OCI-M1 (cell line): ENCODE measurements at regions not wholly inside any gene's neighbourhood (a gene's known extent, or its start where the extent isn't known, plus 50 kb on each side); places are given as distances from the start of the nearest gene placed in this dataset.

Experiments used
- DNase-seq: peaks from one replicate; lab custom pipeline; 2025; lab: John Stamatoyannopoulos, UW

DNA sequence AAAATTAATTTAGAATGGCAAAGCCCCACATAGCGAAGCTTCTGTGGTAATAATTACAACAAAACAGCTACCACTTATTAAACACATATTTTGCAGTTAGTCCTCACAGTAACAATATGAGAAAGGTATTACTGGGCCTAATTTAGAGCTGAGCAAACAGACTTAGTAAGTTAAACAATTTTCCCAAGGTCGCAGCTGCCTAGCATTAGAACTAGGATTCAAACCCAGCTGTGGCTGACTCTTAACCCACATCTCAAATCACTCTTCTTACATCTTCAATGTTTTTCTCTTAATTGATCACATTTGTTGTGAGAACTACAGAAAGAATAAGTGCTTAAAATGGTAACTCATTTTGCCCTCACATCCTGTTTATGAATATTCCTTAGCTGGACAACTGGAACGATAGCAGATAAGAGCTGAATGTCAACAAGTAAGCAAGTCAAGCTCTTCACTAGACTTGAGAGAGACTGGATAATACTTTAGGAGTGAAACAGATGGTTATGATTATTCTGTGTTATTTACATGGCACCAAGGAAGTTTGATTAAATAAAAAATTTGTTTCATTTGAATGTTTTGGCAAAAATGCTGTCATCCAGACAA is 59.4 kb upstream of the TMEM17 start:
- DNase-seq: no peak

DNA sequence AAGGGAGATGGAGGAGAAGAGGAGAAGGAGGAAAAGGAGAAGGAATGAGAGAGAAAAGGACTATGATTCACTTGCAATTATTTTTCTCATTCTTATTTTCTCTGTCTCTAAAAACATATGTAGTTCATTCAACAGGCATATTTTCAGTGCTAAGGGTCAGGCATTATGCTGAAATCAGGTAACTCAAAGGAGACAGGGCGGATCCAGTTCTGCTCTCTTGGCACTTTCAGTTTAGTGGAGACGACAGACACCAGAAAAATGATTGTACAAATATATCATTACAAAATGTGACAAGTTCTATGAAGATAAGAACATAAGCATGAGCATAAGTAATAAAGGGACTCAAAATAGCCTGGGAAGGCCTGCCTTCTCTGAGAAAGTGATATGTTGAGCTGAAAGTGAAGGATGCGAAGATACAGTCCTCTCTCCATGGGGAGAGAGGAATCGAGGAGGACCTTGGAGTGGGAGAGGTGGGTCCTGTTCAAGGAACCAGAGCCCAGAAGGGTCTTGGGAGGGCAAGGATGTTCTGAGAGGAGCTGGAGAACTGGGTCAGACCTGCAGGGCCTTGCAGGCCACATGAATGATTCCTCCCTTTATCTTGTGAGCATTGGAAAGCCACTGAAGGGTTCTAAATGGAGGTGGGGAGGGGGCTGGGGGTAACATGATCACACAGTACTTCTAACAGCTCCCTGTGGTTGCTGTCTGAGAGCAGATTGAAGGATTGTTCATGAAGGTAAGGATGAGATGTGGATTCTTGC is 58.6 kb upstream of the TMEM17 start:
- no peak for DNase-seq

DNA sequence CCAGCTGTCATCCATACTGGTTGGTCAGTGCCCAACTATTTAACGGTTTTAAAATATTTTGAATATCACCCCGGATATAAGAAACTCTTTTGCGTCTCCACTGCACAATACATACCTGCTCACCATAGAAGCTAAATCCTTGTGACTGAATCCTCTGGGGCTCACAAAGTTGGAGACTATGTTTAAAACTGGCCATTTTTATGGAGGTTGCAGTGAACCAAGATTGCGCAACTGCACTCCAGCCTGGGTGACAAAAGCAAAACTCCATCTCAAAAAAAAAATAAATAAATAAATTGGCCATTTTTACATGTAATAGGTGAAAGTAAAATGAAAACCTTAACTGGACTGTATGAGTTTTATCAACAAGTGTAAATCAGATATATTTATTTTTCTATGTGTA is 55.6 kb upstream of the TMEM17 start:
- no peak for DNase-seq

DNA sequence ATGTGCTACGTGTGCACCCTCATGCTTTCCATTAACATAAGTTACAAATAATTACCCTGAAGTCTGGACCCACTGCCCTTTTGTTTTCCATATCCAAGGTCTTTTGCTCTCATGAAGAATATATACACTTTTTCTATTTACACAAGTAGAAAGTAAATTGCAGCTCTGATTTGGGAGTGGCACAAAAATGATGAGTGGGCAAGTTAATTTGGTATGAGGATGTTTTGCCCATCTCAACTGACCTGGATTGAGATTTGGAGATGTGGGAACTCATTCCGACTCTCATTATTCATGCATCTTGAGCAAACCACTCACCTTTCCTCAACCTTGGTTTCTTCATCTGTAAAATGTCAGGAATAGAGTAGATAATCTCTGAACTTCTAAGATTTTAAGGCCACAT is 53.6 kb upstream of the TMEM17 start:
- no peak for DNase-seq

DNA sequence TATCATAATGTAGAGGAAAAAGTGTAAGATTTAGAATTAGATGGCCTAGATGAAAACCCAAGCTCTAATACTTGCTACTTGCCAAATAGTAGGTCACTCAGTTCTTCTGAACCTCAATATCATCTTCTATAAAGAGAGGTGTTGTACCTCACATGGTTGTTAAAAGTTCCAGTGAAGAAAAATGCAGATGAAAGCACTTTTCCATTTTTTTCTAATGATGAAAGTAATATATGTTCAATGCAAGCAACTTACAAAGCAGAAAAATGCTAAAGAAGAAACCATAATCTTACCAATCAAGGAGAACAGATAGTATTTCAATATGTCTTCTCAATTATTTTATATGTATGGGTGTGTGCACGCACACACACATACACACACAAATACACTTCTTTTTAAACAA is 52.7 kb upstream of the TMEM17 start:
- DNase-seq: no peak

DNA sequence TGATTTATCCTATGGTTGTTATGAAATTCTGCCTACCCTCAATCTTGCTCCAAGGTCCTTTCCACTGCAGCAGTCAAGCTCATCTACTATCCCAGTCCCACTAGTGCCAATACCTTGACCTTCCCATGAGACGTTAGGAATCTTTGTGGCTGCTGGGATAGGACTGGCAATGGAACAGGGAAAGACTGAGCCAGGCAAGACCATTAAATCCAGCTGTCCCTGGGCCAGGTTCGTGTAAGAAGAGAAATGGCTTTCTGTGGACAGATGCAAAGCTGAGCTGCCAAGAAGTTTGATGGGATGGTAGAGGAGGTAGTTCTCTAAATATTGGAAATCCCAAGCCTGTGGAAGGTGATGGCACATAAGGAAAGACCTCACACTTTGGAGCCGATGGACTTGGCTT is 50.1 kb upstream of the TMEM17 start:
- no peak for DNase-seq
